ENCODE measurements at regions not wholly inside any gene's neighbourhood (a gene's known extent, or its start where the extent isn't known, plus 50 kb on each side); places are given as distances from the start of the nearest gene placed in this dataset.
"Not testable (repeated sequence)": the region's sequence is repeated elsewhere in the genome, so short reads cannot be mapped to it uniquely, and the experiment has no call there.

- no peak overlapping the region for H3K4me3 ChIP-seq (ENCODE audit: low read length)
- no peak for DNase-seq (ENCODE audit: low read depth, low spot score)
These were observed 299.8 kb upstream of the PSMD7 start for GRCh38 chr16:73996624-73997339.

- no peak overlapping the region for H3K4me3 ChIP-seq (ENCODE audit: low read length)
- no peak for DNase-seq (ENCODE audit: low read depth, low spot score)
These were observed 302.7 kb upstream of the PSMD7 start for GRCh38 chr16:73993878-73994277.

- DNase-seq (ENCODE audit: low read depth, low spot score) = no peak
- no peak overlapping the region for H3K4me3 ChIP-seq (ENCODE audit: low read length)
These were observed 318.2 kb upstream of the PSMD7 start for GRCh38 chr16:73978407-73978784.

GRCh38 chr16:73976644-73977043 lies 320.0 kb upstream of the PSMD7 start:
- DNase-seq (ENCODE audit: low read depth, low spot score) = no peak
- no peak overlapping the region for H3K4me3 ChIP-seq (ENCODE audit: low read length)

- no peak overlapping the region for H3K4me3 ChIP-seq (ENCODE audit: low read length)
- no peak for DNase-seq (ENCODE audit: low read depth, low spot score)
These were observed 323.4 kb upstream of the PSMD7 start for GRCh38 chr16:73973174-73973573.

- no peak overlapping the region for H3K4me3 ChIP-seq (ENCODE audit: low read length)
- DNase-seq (ENCODE audit: low read depth, low spot score) = no peak
These were observed 329.8 kb upstream of the PSMD7 start for GRCh38 chr16:73966851-73967250.

- H3K4me3 ChIP-seq (ENCODE audit: low read length) = no peak overlapping the region
- DNase-seq (ENCODE audit: low read depth, low spot score) = no peak
These were observed 331.0 kb upstream of the PSMD7 start for GRCh38 chr16:73965591-73965990.

GRCh38 chr16:73956587-73957494 lies 339.8 kb upstream of the PSMD7 start:
- peak; percentile 44 for DNase-seq (ENCODE audit: low read depth, low spot score)

GRCh38 chr16:73955702-73956101 lies 340.9 kb upstream of the PSMD7 start:
- H3K4me3 ChIP-seq (ENCODE audit: low read length) = no peak overlapping the region
- DNase-seq (ENCODE audit: low read depth, low spot score) = no peak

More at GRCh38 chr16:73956587-73957494, 339.8 kb upstream of the PSMD7 start:
- H3K4me3 ChIP-seq (ENCODE audit: low read length) = no peak overlapping the region

GRCh38 chr16:73955255-73955654 lies 341.4 kb upstream of the PSMD7 start:
- no peak for DNase-seq (ENCODE audit: low read depth, low spot score)
- H3K4me3 ChIP-seq (ENCODE audit: low read length) = no peak overlapping the region

GRCh38 chr16:73951481-73951880 lies 345.1 kb upstream of the PSMD7 start:
- no peak overlapping the region for H3K4me3 ChIP-seq (ENCODE audit: low read length)
- no peak for DNase-seq (ENCODE audit: low read depth, low spot score)

- H3K4me3 ChIP-seq (ENCODE audit: low read length) = no peak overlapping the region
- no peak for DNase-seq (ENCODE audit: low read depth, low spot score)
These were observed 346.9 kb upstream of the PSMD7 start for GRCh38 chr16:73949574-73950320.

- no peak for DNase-seq (ENCODE audit: low read depth, low spot score)
These were observed 351.0 kb upstream of the PSMD7 start for GRCh38 chr16:73945631-73946030.

GRCh38 chr16:73943184-73943583 lies 353.4 kb upstream of the PSMD7 start:
- not testable (repeated sequence) for DNase-seq (ENCODE audit: low read depth, low spot score)

More at GRCh38 chr16:73945631-73946030, 351.0 kb upstream of the PSMD7 start:
- no peak overlapping the region for H3K4me3 ChIP-seq (ENCODE audit: low read length)

GRCh38 chr16:73940786-73941185 lies 355.8 kb upstream of the PSMD7 start:
- DNase-seq (ENCODE audit: low read depth, low spot score); H3K4me3 ChIP-seq (ENCODE audit: low read length): not testable (repeated sequence)

More at GRCh38 chr16:73943184-73943583, 353.4 kb upstream of the PSMD7 start:
- H3K4me3 ChIP-seq (ENCODE audit: low read length) = not testable (repeated sequence)

GRCh38 chr16:73923951-73924350 lies 372.7 kb upstream of the PSMD7 start:
- DNase-seq (ENCODE audit: low read depth, low spot score) = no peak

GRCh38 chr16:73921295-73921694 lies 375.3 kb upstream of the PSMD7 start:
- no peak for DNase-seq (ENCODE audit: low read depth, low spot score)
- no peak overlapping the region for H3K4me3 ChIP-seq (ENCODE audit: low read length)

More at GRCh38 chr16:73923951-73924350, 372.7 kb upstream of the PSMD7 start:
- H3K4me3 ChIP-seq (ENCODE audit: low read length) = no peak overlapping the region

- H3K4me3 ChIP-seq (ENCODE audit: low read length) = no peak overlapping the region
- DNase-seq (ENCODE audit: low read depth, low spot score) = no peak
These were observed 379.6 kb upstream of the PSMD7 start for GRCh38 chr16:73916829-73917594.

- DNase-seq (ENCODE audit: low read depth, low spot score) = no peak
- H3K4me3 ChIP-seq (ENCODE audit: low read length) = no peak overlapping the region
These were observed 380.7 kb upstream of the PSMD7 start for GRCh38 chr16:73915935-73916334.
